Activated CD8-positive, alpha-beta memory T cell treated with anti-CD3 and anti-CD28 coated beads, Interleukin-2, amount 10 ng/mL, durations not matched to agents 7 days and 5 days (primary cell): ENCODE measurements at regions not wholly inside any gene's neighbourhood (a gene's known extent, or its start where the extent isn't known, plus 50 kb on each side); places are given as distances from the start of the nearest gene placed in this dataset.
"Not testable (repeated sequence)": the region's sequence is repeated elsewhere in the genome, so short reads cannot be mapped to it uniquely, and the experiment has no call there.

Experiments
- ATAC-seq: fragments of 150-1000 bp; cut with Tn5 transposase; one replicate; pipeline ENCODE4 v1.10.0; 2021; ENCODE audit warnings: moderate library complexity
- CTCF ChIA-PET: fragments of 350-600 bp; sonication (Branson Sonifier 250); formaldehyde crosslinking; loops from one replicate; lab custom pipeline; 2021; ENCODE audit warnings: antibody characterized with exemption; lab: Charles Lee
- DNase-seq: peaks from one replicate; pipeline ENCODE4 v3.0.0-alpha.2; 2020
- H3K27ac Mint-ChIP-seq: one replicate; pipeline ENCODE4 v1.8.0; 2021; ENCODE audit warnings: mild to moderate bottlenecking, mixed read lengths
- H3K27me3 Mint-ChIP-seq: one replicate; pipeline ENCODE4 v1.8.0; 2021; ENCODE audit warnings: mixed read lengths
- H3K36me3 Mint-ChIP-seq: one replicate; pipeline ENCODE4 v1.8.0; 2021; ENCODE audit warnings: mild to moderate bottlenecking, mixed read lengths
- H3K4me1 Mint-ChIP-seq: one replicate; pipeline ENCODE4 v1.8.0; 2021; ENCODE audit warnings: mixed read lengths
- H3K4me3 Mint-ChIP-seq: one replicate; pipeline ENCODE4 v1.8.0; 2021; ENCODE audit warnings: mild to moderate bottlenecking, moderate library complexity, mixed read lengths
- H3K9me3 Mint-ChIP-seq: one replicate; pipeline ENCODE4 v1.8.0; 2022; ENCODE audit warnings: low read depth, mixed read lengths

DNA sequence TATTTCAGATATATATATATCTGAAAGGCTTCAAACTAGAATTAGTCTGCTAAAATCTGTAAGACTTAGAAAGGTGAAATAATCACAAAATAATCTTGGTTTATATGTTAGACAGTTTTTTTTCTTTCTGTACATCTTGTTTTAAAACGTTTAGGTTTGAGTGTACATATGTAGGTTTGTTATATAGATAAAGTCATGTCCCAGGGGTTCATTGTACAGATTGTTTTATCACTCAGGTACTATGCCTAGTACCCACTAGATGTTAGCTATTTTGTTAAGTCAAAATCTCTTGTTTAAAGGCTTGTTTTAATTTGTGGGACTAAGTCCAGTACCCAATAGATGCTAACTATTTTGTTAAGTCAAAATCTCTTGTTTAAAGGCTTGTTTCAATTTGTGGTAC is 1339.0 kb upstream of the CITED2 start:
- Mint-ChIP-seq H3K36me3 (no peaks in the 10 kb centered on the region), H3K27me3 (peaks cover 4% of the 10 kb centered on the region), H3K4me3 (no peak overlapping the region), H3K4me1 (peaks cover 3% of the 10 kb centered on the region), H3K27ac (no peak overlapping the region), H3K9me3 (peaks cover 5% of the 10 kb centered on the region)
- CTCF ChIA-PET, result no interaction called here
- no peak for ATAC-seq
- DNase-seq, result no peak

DNA sequence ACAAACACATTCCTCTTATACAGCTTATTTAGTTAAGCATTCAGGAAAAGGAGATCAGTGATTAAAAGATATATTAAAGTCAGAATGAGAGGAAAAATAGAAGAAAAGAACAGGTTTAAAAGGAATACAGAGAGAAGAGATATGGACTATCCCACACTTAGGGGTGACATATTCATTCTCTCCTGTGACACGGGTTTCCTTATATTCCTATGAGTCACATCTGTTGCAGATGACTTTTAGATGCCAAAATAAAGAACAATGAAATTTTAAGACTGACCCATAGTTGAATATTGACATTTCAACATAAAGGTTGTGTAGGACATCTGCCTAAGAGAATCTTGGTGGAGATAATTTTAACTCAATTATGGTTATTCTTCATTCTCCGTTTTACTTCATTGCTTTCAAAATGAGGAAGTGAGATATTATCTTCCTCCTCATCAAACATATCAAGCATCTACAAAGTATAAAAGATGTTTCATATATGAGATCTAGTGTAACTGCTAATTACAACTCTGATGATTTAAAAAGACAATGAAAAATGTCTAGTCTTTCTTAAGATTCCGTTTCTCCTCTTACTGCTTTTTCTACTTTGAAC is 1336.7 kb upstream of the CITED2 start:
- ATAC-seq (no peak), DNase-seq (no peak)
- H3K36me3 Mint-ChIP-seq, result no peaks in the 10 kb centered on the region
- H3K4me1 Mint-ChIP-seq, result peaks cover 3% of the 10 kb centered on the region
- H3K4me3 Mint-ChIP-seq, result no peak overlapping the region
- CTCF ChIA-PET, result no interaction called here
- H3K27me3 Mint-ChIP-seq, result peaks cover 9% of the 10 kb centered on the region
- no peaks in the 10 kb centered on the region for H3K9me3 Mint-ChIP-seq
- H3K27ac Mint-ChIP-seq, result no peak overlapping the region

DNA sequence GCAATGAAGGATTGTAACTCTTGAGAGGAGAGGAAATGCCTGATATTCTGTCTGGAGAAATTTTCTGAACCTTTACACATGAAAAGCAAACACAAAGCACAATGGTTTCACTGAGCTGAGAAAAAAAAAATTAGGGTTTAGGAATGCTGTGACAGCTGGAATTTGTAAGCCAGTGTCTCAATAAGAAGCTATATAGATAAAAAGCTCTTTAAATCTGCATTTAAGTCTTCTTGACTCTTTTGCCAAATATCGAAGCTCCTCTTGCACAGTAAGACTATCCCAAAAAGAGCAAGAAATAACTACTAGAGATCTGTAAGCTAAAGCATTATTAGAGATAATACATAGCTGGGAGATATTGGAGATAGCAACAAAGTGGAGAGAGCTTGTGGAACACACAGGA is 1334.0 kb upstream of the CITED2 start:
- no peaks in the 10 kb centered on the region for H3K4me1 Mint-ChIP-seq
- no peak for ATAC-seq
- no peak for DNase-seq
- CTCF ChIA-PET, result no interaction called here
- no peak overlapping the region for H3K27ac Mint-ChIP-seq
- H3K36me3 Mint-ChIP-seq, result no peaks in the 10 kb centered on the region
- peaks cover 2% of the 10 kb centered on the region for H3K9me3 Mint-ChIP-seq
- peaks cover 5% of the 10 kb centered on the region for H3K27me3 Mint-ChIP-seq
- no peak overlapping the region for H3K4me3 Mint-ChIP-seq

DNA sequence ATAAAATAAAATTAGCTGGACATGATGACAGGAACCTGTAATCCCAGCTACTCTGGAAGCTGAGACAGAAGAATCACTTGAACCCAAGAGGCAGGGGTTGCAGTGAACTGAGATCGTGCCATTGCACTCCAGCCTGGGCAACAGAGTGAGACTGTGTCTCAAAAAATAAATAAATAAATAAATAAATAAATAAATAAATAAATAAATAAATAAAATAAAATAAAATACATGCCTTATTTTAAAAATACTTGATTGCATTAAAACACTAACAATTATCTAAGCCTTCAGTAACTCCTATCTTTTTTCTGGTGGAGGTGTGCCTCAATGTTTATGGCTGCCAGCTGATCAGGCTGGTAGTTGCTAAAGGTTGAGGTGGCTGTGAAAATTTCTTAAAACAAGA is 1329.6 kb upstream of the CITED2 start:
- DNase-seq, H3K27me3 Mint-ChIP-seq, H3K27ac Mint-ChIP-seq, H3K9me3 Mint-ChIP-seq, H3K4me1 Mint-ChIP-seq, CTCF ChIA-PET, H3K4me3 Mint-ChIP-seq, ATAC-seq, H3K36me3 Mint-ChIP-seq: not testable (repeated sequence)

DNA sequence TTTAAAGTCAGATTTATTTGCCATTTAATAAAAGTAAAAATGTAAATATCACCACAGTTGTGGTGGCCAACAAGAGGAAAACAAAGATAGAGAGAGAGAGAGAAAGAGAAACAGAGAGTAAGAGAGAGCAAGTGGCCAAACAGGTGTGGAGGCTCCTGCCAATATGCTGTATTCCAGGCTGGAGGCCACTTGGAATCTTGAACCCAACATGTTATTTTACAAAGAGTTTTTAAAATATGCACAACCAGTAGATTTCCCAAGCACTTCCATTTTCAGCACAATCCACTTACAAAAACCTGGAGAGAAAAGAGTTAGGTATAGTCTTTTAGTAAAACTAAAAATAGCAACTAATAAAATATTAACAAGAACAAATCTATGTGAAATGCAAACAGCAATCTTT is 1323.1 kb upstream of the CITED2 start:
- Mint-ChIP-seq H3K4me1 (no peaks in the 10 kb centered on the region), H3K27me3 (peaks cover 3% of the 10 kb centered on the region), H3K27ac (no peak overlapping the region), H3K36me3 (no peaks in the 10 kb centered on the region), H3K4me3 (no peak overlapping the region), H3K9me3 (no peaks in the 10 kb centered on the region)
- ATAC-seq (no peak), DNase-seq (no peak)
- CTCF ChIA-PET, result no interaction called here

DNA sequence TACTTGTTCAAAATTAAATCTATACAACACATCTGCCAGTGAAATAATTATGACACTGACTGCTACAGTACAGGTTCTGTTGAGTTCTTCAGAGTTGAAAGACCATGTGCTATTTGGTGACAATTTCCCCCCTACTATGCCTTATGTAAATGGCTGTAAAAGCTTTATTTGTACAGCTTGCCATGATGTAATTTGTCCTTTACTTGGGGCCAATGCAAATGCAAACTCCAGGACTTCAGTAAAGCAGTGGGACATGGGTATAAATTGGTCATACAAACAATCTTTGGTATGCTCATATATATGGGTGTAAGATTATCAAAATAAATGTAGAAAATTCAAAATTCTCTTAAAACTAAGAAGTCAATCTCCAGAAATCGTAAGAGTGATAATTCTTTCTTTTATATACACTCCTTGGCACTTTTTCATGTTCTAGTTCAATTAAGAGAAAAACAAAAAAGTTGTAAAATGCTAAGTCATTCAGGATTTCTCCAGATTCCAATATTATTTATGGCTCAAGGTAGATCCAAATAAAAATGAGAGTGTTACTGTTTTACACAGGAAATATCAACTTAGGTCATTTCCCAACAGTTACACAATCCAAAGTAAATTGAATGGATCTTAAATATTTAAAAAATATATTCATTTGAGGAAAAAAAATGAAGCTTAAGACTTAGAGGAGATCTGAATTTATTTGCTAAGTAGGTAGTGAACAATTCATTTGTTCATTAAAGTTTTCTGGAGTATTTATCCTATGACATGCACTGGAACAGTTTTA is 1310.5 kb upstream of the CITED2 start:
- H3K27ac Mint-ChIP-seq, result no peak overlapping the region
- peaks cover 3% of the 10 kb centered on the region for H3K27me3 Mint-ChIP-seq
- CTCF ChIA-PET, result no interaction called here
- H3K4me1 Mint-ChIP-seq, result no peaks in the 10 kb centered on the region
- no peak overlapping the region for H3K4me3 Mint-ChIP-seq
- H3K36me3 Mint-ChIP-seq, result no peaks in the 10 kb centered on the region
- DNase-seq (no peak), ATAC-seq (no peak)
- no peaks in the 10 kb centered on the region for H3K9me3 Mint-ChIP-seq

DNA sequence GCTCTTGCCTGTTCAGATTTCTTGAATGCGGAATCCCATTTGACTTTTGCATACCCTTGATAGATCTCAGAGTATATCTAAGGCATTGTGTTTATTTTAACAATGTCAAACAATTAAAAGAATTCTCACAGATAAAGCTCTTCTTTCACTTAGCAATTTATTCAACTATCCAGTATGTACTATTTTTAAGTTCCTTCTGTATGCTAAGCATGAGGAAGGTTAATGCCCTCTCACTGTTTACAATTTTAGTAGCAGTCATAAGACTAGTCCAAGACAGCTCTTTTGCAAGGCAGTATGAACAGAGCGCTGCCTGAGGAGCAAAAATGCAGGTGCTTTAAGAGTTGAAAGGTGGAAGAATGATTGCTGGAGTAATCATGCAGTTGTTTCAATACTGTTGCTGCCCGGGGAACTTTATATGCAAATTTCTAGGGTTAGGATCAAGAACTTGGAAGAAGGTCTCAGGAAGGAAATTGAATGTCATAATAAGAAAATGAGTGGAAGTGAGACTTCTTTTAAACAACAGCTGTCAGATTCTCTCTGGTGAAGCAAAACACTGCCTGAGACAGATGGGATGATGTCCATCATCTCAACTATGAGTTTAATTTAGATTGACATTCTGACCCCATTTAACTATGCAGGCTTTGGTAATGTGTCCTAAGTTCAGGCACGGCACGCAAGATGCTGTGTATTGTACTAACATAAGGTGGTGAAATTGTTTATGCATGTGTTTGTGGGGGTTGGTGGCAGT is 1303.5 kb upstream of the CITED2 start:
- Mint-ChIP-seq H3K4me1 (no peaks in the 10 kb centered on the region), H3K27ac (no peak overlapping the region), H3K9me3 (no peaks in the 10 kb centered on the region), H3K4me3 (no peak overlapping the region), H3K36me3 (no peaks in the 10 kb centered on the region), H3K27me3 (no peaks in the 10 kb centered on the region)
- DNase-seq, result no peak
- ATAC-seq, result no peak
- CTCF ChIA-PET, result interaction anchor here (0.9 kb wide), 1 partner anchor 220 kb away, joined by 3 read pairs; no protein-coding TSS in a partner anchor

DNA sequence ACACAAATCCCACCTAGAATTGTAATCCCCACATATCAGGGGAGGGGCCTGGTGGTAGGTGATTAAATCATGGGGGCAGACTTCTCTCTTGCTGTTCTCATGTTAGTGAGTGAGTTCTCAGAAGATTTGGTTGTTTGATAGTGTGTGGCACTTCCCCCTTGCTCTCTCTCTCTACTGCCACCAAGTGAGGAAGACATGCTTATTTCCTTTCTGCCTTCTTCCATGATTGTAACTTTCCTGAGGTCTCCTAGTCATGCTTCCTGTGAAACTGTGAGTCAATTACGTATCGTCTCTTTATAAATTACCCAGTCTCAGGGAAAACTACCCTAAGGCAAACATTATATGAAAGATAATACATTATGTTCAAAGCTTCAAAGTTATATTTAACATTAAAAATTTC is 1297.5 kb upstream of the CITED2 start:
- ATAC-seq, result no peak
- H3K27me3 Mint-ChIP-seq, result no peaks in the 10 kb centered on the region
- no peak overlapping the region for H3K4me3 Mint-ChIP-seq
- CTCF ChIA-PET, result no interaction called here
- no peak overlapping the region for H3K27ac Mint-ChIP-seq
- H3K4me1 Mint-ChIP-seq, result peaks cover 7% of the 10 kb centered on the region
- peaks cover 2% of the 10 kb centered on the region for H3K9me3 Mint-ChIP-seq
- H3K36me3 Mint-ChIP-seq, result no peaks in the 10 kb centered on the region
- no peak for DNase-seq

DNA sequence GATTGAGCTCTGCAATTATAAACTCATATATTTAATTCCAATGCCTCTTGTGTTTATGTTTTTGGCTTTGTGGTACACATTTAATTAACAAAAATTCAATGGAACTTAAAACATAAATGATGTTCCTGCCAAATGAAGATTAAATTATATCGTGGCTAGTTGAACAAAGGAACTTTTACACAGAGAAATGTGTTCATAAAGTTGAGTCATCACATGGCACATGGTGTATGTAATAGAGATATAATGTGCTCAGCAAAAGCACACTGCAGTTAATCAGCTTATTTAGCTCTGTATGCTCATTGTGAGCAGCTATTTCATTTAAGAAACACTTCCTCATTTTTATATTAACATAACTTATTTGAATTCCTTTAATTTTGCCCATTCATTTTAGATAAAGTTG is 1295.6 kb upstream of the CITED2 start:
- H3K27me3 Mint-ChIP-seq, result no peaks in the 10 kb centered on the region
- H3K4me3 Mint-ChIP-seq, result no peak overlapping the region
- no peak for DNase-seq
- CTCF ChIA-PET, result no interaction called here
- no peaks in the 10 kb centered on the region for H3K36me3 Mint-ChIP-seq
- H3K9me3 Mint-ChIP-seq, result peaks cover 2% of the 10 kb centered on the region
- H3K4me1 Mint-ChIP-seq, result peaks cover 7% of the 10 kb centered on the region
- no peak overlapping the region for H3K27ac Mint-ChIP-seq
- ATAC-seq, result no peak

DNA sequence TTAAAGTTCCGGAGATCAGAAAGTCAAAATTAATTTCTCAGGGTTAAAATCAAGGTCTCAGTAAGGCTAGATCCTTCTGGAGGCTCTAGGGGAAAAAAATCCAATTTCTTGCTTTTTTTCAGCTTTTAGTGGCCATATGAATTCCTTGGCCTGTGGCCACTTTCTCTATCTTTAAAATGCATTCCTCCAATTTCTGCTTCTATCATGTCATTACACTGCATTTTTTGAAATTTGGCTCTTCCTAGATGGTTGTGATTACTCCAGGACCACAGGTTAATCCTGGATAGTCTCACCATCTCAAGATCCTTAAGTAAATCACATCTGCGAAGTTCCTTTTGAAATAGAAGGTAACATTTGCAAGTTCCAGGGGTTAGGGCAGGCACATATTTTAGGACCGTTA is 1294.9 kb upstream of the CITED2 start:
- CTCF ChIA-PET, result no interaction called here
- H3K4me3 Mint-ChIP-seq, result no peak overlapping the region
- no peak overlapping the region for H3K27ac Mint-ChIP-seq
- DNase-seq (no peak), ATAC-seq (no peak)
- H3K4me1 Mint-ChIP-seq, result peaks cover 7% of the 10 kb centered on the region
- no peaks in the 10 kb centered on the region for H3K36me3 Mint-ChIP-seq
- H3K9me3 Mint-ChIP-seq, result peaks cover 2% of the 10 kb centered on the region
- no peaks in the 10 kb centered on the region for H3K27me3 Mint-ChIP-seq

DNA sequence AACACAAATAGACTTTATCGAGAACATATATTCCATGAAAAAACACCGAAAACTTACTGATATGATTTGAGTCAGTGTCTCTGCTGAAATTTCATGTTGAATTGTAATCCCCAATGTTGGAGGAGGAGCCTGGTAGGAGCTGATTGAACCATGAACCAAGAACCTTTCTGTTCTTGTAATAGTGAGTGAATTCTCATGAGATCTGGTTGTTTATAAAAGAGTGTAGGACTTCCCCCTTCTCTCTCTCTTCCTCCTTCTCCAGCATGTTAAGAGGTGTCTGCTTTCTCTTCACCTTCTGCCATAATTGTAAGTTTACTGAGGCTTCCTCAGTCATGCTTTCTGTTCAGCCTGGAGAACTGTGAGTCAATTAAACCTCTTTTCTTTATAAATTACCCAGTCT is 1289.3 kb upstream of the CITED2 start:
- H3K9me3 Mint-ChIP-seq, result no peaks in the 10 kb centered on the region
- H3K27me3 Mint-ChIP-seq, result no peaks in the 10 kb centered on the region
- ATAC-seq (no peak), DNase-seq (no peak)
- no peak overlapping the region for H3K27ac Mint-ChIP-seq
- no peaks in the 10 kb centered on the region for H3K36me3 Mint-ChIP-seq
- H3K4me1 Mint-ChIP-seq, result no peaks in the 10 kb centered on the region
- CTCF ChIA-PET, result no interaction called here
- no peak overlapping the region for H3K4me3 Mint-ChIP-seq

DNA sequence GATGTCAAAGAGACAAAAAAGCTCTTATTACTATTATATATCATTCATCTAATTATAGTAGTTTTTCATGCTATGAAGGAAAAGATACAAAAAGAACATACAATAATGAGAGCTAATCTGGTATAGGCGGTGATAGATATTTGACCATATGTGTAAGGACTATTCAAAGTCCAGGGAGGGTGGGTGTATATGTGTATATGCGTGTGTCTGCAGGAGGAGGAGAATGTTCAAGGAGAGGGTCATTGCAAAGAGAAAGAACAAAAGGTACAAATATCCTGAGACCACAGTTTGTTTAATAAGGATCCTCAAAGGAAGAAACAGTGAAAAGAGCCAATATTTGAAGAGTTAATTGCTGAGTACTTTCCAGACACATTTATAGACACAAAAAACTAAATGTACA is 1288.6 kb upstream of the CITED2 start:
- Mint-ChIP-seq H3K9me3 (no peaks in the 10 kb centered on the region), H3K36me3 (no peaks in the 10 kb centered on the region), H3K4me3 (no peak overlapping the region), H3K4me1 (no peaks in the 10 kb centered on the region), H3K27ac (no peak overlapping the region), H3K27me3 (no peaks in the 10 kb centered on the region)
- CTCF ChIA-PET, result no interaction called here
- ATAC-seq (no peak), DNase-seq (no peak)

DNA sequence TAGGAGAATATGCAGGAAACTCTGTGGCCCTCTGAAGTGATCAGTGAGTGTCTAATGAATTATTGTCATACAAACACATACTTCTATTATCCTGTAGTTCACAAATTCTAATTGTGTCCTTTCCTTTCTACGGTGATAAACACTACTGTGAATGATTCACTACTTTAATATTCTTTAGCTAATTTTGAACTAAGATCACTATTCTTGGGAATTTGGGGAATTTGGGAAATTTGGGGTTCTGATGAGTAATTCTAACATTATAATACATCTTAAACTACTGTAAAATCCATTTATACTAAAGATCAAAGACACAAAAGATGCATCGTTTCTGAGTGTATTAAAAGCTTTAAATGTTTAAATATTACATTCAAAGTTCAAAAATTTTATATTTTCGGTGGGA is 1287.2 kb upstream of the CITED2 start:
- CTCF ChIA-PET, result no interaction called here
- DNase-seq (no peak), ATAC-seq (no peak)
- peaks cover 4% of the 10 kb centered on the region for H3K27me3 Mint-ChIP-seq
- H3K27ac Mint-ChIP-seq, result no peak overlapping the region
- H3K9me3 Mint-ChIP-seq, result no peaks in the 10 kb centered on the region
- H3K4me1 Mint-ChIP-seq, result no peaks in the 10 kb centered on the region
- no peaks in the 10 kb centered on the region for H3K36me3 Mint-ChIP-seq
- H3K4me3 Mint-ChIP-seq, result no peak overlapping the region

DNA sequence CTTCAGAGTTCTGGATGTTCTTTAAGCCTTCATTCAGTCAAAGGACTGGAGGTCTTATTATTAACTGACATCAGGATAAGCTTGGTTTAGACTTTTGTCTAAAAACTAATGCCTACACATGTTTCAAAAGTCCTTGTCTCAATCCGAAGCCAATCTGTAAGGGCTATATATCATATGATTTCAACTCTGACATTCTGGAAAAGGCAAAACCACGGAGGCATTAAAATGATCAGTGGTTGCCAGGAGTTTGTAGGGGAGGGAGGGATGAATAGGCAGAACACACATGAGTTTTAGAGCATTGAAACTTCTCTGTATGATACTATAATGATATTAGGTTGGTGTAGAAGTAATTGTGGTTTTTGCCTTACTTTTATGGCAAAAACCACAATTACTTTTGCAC is 1285.8 kb upstream of the CITED2 start:
- DNase-seq, result no peak
- CTCF ChIA-PET, result no interaction called here
- H3K9me3 Mint-ChIP-seq, result no peaks in the 10 kb centered on the region
- ATAC-seq, result no peak
- H3K27ac Mint-ChIP-seq, result no peak overlapping the region
- no peaks in the 10 kb centered on the region for H3K4me1 Mint-ChIP-seq
- H3K36me3 Mint-ChIP-seq, result no peaks in the 10 kb centered on the region
- peaks cover 8% of the 10 kb centered on the region for H3K27me3 Mint-ChIP-seq
- no peak overlapping the region for H3K4me3 Mint-ChIP-seq
